ENCODE measurements at regions not wholly inside any gene's neighbourhood (a gene's known extent, or its start where the extent isn't known, plus 50 kb on each side); places are given as distances from the start of the nearest gene placed in this dataset.

DNA sequence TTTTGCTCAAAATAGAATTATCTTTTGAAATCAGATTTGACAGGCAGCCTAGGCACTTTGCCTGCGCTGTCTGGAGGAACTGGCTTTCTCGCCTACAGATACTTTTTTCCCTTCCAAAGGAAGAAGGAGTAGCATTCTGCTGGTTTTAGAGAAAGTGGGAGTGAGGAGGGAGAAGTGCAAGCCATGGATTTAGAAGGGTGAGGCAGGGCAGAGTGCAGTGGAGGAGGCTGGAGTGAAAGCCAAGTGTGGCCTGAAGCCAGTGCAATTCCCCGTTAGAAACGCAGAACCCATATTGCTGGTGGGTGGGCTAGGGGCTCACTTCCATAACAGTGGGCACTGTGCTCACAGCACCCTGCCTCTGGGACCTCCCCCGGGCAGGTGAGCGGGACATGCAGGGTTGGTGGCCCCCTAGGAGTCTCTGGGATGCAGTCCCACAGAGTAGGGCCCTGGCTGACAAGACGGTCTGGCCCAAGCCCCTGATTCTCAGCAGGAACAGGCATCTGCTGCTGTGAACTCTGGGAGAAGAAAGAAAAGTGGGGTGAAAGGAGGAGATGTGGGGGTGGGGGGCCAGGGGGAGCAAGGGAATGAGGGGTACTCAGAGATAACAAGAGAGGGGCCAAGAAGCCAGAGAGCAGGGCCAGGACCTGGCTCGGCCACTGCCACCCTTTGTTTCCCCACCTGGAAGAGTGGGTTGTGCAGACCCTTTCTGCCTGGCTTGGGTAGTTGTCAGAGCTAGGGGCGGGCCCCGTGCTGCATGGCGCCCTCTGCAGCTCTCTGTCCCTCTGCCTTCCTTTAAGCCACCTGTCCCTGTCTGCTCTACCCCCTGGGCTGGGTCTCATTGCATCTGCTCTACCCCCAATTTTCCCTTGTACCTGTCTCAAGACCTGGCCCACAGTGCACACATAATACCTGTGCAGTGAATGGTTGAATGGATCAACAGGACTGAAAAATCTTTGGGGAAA, 273.5 kb upstream of the HS6ST1 start:
- Histone ChIP-seq H3K36me3 (no peaks in the 10 kb centered on the region), H3K4me1 (peaks cover 38% of the 10 kb centered on the region), H3K27me3 (ENCODE audit: low read depth) (peaks cover 6% of the 10 kb centered on the region), H3K4me3 (no peak overlapping the region), H3K27ac (replicated peaks) (no peak overlapping the region), H3K9me3 (replicated peaks) (no peaks in the 10 kb centered on the region)
- TF ChIP-seq, protein P1, sequence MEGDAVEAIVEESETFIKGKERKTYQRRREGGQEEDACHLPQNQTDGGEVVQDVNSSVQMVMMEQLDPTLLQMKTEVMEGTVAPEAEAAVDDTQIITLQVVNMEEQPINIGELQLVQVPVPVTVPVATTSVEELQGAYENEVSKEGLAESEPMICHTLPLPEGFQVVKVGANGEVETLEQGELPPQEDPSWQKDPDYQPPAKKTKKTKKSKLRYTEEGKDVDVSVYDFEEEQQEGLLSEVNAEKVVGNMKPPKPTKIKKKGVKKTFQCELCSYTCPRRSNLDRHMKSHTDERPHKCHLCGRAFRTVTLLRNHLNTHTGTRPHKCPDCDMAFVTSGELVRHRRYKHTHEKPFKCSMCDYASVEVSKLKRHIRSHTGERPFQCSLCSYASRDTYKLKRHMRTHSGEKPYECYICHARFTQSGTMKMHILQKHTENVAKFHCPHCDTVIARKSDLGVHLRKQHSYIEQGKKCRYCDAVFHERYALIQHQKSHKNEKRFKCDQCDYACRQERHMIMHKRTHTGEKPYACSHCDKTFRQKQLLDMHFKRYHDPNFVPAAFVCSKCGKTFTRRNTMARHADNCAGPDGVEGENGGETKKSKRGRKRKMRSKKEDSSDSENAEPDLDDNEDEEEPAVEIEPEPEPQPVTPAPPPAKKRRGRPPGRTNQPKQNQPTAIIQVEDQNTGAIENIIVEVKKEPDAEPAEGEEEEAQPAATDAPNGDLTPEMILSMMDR (IDR thresholded peaks at IDR 0.05; ENCODE audit: borderline replicate concordance) = no peak
- intact Hi-C loops (cut with micrococcal nuclease) = no loop called here
- no peak for DNase-seq

DNA sequence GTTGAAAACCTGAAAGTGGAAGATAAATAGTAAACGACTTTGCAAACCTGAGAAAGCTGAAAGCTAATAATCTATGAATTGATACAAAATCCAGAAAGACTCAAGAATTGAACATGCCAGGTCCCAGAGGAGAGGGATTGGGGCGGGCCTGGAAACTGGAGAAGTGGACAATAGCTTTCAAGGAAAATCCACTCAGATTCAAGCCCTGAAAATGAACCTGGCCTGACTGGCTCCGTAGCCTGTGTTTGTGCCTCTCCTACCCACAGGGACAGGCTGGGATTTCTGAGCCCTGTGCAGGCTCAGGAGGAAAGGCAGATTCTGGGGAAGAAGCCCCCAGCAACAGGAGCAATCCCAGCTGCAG, 274.8 kb upstream of the HS6ST1 start:
- TF ChIP-seq, protein P1 (IDR thresholded peaks at IDR 0.05; ENCODE audit: borderline replicate concordance) = no peak
- Histone ChIP-seq H3K36me3 (no peaks in the 10 kb centered on the region), H3K4me3 (no peak overlapping the region), H3K4me1 (peaks cover 38% of the 10 kb centered on the region), H3K27me3 (ENCODE audit: low read depth) (peaks cover 6% of the 10 kb centered on the region), H3K27ac (replicated peaks) (peak overlapping the region; percentile 56), H3K9me3 (replicated peaks) (no peaks in the 10 kb centered on the region)
- intact Hi-C loops (cut with micrococcal nuclease) = no loop called here
- DNase-seq = no peak

DNA sequence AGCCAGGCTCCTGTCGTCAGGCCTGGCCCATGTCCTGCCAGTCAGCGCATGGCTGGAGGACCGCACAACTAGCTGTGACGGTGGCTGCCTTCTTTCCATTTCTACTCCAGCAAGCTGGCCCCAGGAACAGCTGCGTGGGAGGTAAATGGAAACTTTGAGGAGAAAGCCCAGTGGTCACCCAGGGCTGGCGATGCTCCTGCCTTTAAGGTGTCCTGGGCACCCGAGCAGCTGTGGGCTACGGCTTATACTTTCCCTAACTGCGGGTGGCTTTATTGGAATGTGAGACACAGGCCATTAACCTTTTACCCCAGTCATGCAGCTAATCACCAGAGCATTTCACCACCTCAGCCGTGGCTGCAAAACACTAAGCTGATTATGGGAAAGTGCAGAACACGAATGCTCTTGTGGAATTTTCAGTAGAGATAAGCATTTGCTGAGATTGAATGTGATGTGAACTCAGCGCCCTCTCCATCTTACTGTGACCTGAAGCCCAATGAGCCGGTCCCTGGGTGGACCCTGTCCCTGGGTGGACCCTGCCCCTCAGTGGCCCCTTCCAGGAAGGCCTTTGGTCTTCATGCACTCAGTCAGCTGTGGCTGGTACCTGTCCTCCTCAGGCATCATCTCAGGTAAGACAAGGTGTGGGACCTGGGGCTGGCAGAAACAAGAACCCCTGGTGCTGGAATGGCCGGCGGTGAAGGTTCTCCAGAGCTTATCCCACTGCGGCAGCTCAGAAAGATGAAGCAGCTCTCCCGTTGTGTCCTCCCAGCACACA, 275.4 kb upstream of the HS6ST1 start:
- no peaks in the 10 kb centered on the region for H3K9me3 ChIP-seq (replicated peaks)
- TF ChIP-seq, protein P1 (IDR thresholded peaks at IDR 0.05; ENCODE audit: borderline replicate concordance) = no peak
- intact Hi-C loops (cut with micrococcal nuclease) = no loop called here
- peaks cover 38% of the 10 kb centered on the region for H3K4me1 ChIP-seq
- no peak overlapping the region for H3K4me3 ChIP-seq
- H3K27me3 ChIP-seq (ENCODE audit: low read depth) = peaks cover 6% of the 10 kb centered on the region
- H3K27ac ChIP-seq (replicated peaks) = peak overlapping the region; percentile 56
- DNase-seq = no peak
- H3K36me3 ChIP-seq = no peaks in the 10 kb centered on the region

DNA sequence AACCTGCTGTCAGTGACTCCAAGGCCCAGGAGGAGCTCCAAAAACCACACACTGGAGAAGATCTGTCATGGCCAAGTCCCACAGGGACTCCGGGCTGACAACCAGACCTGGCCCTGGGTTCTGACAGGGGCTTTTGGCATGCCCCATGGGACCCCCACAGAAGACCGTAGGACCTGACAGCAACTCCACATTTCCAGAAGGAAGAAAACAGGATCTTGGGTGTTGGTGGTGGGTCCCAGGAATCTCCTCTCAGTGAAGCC, 275.9 kb upstream of the HS6ST1 start:
- no peaks in the 10 kb centered on the region for H3K9me3 ChIP-seq (replicated peaks)
- intact Hi-C loops (cut with micrococcal nuclease) = no loop called here
- TF ChIP-seq, protein P1 (IDR thresholded peaks at IDR 0.05; ENCODE audit: borderline replicate concordance) = no peak
- H3K4me1 ChIP-seq = peaks cover 38% of the 10 kb centered on the region
- peaks cover 6% of the 10 kb centered on the region for H3K27me3 ChIP-seq (ENCODE audit: low read depth)
- no peaks in the 10 kb centered on the region for H3K36me3 ChIP-seq
- H3K4me3 ChIP-seq = no peak overlapping the region
- no peak for DNase-seq
- H3K27ac ChIP-seq (replicated peaks) = no peak overlapping the region

DNA sequence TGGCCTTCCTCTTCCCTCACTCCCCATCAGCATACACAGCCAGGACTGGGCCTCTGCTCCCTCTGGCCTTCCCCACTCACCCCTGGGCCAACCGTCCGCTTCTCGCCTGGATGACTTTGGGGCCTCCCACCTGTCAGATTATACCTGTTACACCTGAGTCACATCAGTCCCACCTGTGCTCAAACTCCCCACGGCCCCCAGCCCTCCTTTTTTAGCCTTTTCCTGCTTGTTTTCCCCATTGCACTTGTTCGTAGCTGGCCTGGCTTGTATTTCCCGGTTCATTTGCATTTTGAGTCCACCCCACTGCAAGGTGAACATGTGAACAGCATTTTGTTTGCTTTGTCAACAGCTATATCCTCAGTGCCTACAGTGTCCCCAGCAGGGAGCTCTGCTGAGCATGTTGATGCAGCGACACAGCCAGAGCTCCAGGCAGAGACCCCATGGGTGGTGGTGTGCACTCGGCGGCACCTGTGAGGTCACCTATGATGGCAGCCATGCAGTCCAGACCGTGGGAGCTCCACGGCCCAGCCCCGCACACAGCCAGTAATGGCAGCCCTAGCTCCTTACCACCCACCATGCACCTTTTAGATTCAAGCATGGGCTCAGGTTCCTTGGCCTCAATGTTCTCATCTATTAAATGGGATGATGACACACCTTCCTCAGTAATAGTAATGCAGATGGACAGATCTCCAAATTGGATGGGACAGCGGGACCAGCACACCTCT, 276.4 kb upstream of the HS6ST1 start:
- H3K9me3 ChIP-seq (replicated peaks) = no peaks in the 10 kb centered on the region
- H3K27me3 ChIP-seq (ENCODE audit: low read depth) = peaks cover under 1% of the 10 kb centered on the region
- DNase-seq = no peak
- peaks cover 38% of the 10 kb centered on the region for H3K4me1 ChIP-seq
- H3K27ac ChIP-seq (replicated peaks) = no peak overlapping the region
- no peaks in the 10 kb centered on the region for H3K36me3 ChIP-seq
- TF ChIP-seq, protein P1 (IDR thresholded peaks at IDR 0.05; ENCODE audit: borderline replicate concordance) = no peak
- no peak overlapping the region for H3K4me3 ChIP-seq
- intact Hi-C loops (cut with micrococcal nuclease) = no loop called here

All from left ventricle myocardium inferior (tissue), 1 donor.